GM23338 (cell line): ENCODE measurements at regions not wholly inside any gene's neighbourhood (a gene's known extent, or its start where the extent isn't known, plus 50 kb on each side); places are given as distances from the start of the nearest gene placed in this dataset.

Source experiments
- ATAC-seq: fragments of 200-7000 bp; cut with Tn5 transposase; 3 replicates; pipeline ENCODE4 v1.9.1; 2020
- DNase-seq: peaks from one replicate; pipeline ENCODE4 v3.0.0-alpha.2; 2015; ENCODE audit warnings: low spot score
- H2AFZ ChIP-seq: fragments of 200-600 bp; sonication (generic); 2 replicates; pipeline ENCODE4 v1.8.0; 2016; ENCODE audit warnings: antibody characterized with exemption, mild to moderate bottlenecking, moderate library complexity
- H3F3A ChIP-seq: fragments of 200-600 bp; sonication (generic); replicated peaks from 2 replicates; pipeline ENCODE4 v1.8.0; 2017; ENCODE audit warnings: antibody characterized with exemption, mixed run types, low read depth
- H3K27ac ChIP-seq: fragments of 200-600 bp; sonication (generic); 2 replicates; pipeline ENCODE4 v1.6.1; 2016; ENCODE audit warnings: low read depth
- H3K27me3 ChIP-seq: fragments of 200-600 bp; sonication (generic); 2 replicates; pipeline ENCODE4 v1.8.0; 2016; ENCODE audit warnings: mild to moderate bottlenecking, mixed run types, moderate library complexity; ENCODE audit not compliant: insufficient read depth
- H3K36me3 ChIP-seq: fragments of 200-600 bp; sonication (generic); 2 replicates; pipeline ENCODE4 v1.8.0; 2016; ENCODE audit warnings: mild to moderate bottlenecking; ENCODE audit not compliant: insufficient read depth
- H3K4me1 ChIP-seq: fragments of 200-600 bp; sonication (generic); 2 replicates; pipeline ENCODE4 v1.8.0; 2016; ENCODE audit warnings: mild to moderate bottlenecking, moderate library complexity; ENCODE audit not compliant: insufficient read depth
- H3K4me2 ChIP-seq: fragments of 200-600 bp; sonication (generic); 2 replicates; pipeline ENCODE4 v1.7.1; 2017; ENCODE audit warnings: mixed run types
- H3K4me3 ChIP-seq: fragments of 200-600 bp; sonication (generic); 2 replicates; pipeline ENCODE4 v1.6.1; 2016; ENCODE audit warnings: mixed run types
- H3K79me2 ChIP-seq: fragments of 200-600 bp; sonication (generic); replicated peaks from 2 replicates; pipeline ENCODE4 v1.8.0; 2017; ENCODE audit warnings: mild to moderate bottlenecking; ENCODE audit not compliant: insufficient read depth
- H3K9me2 ChIP-seq: fragments of 200-600 bp; sonication (generic); 2 replicates; pipeline ENCODE4 v1.8.0; 2017; ENCODE audit not compliant: insufficient read depth
- H4K20me1 ChIP-seq: fragments of 200-600 bp; sonication (generic); replicated peaks from 2 replicates; pipeline ENCODE4 v1.8.0; 2017; ENCODE audit warnings: mild to moderate bottlenecking; ENCODE audit not compliant: insufficient read depth
- H3K27ac Mint-ChIP-seq: 2 replicates; pipeline ENCODE4 v1.8.0; 2020; ENCODE audit warnings: inconsistent platforms, mild to moderate bottlenecking, moderate library complexity, mixed read lengths
- H3K27me3 Mint-ChIP-seq: 3 replicates; pipeline ENCODE4 v1.8.0; 2022; ENCODE audit warnings: low read depth, mild to moderate bottlenecking, moderate library complexity, mixed read lengths, inconsistent platforms; ENCODE audit not compliant: insufficient read depth, poor library complexity
- H3K36me3 Mint-ChIP-seq: 3 replicates; pipeline ENCODE4 v1.8.0; 2021; ENCODE audit warnings: low read depth, mild to moderate bottlenecking, inconsistent platforms, moderate library complexity, mixed read lengths
- H3K4me1 Mint-ChIP-seq: 3 replicates; pipeline ENCODE4 v1.8.0; 2020; ENCODE audit warnings: mild to moderate bottlenecking, inconsistent platforms, mixed read lengths
- H3K4me3 Mint-ChIP-seq: 3 replicates; pipeline ENCODE4 v1.8.0; 2021; ENCODE audit warnings: moderate library complexity, mild to moderate bottlenecking, inconsistent platforms, mixed read lengths
- H3K9me3 Mint-ChIP-seq: 3 replicates; pipeline ENCODE4 v1.8.0; 2020; ENCODE audit warnings: moderate library complexity, mild to moderate bottlenecking, inconsistent platforms, mixed read lengths
- CREB1 ChIP-seq: fragments of 250-450 bp; sonication (Bioruptor Pico); IDR thresholded peaks from 2 replicates; pipeline ENCODE4 v1.5.0; 2020; ENCODE audit warnings: low read depth, mild to moderate bottlenecking, moderate library complexity
- EZH2 ChIP-seq: fragments of 200-600 bp; sonication (generic); IDR thresholded peaks from one replicate; pipeline ENCODE4 v1.8.0; 2017; ENCODE audit warnings: antibody characterized with exemption, mild to moderate bottlenecking, low read depth; ENCODE audit not compliant: unreplicated experiment
- EZH2phosphoT487 ChIP-seq: fragments of 200-600 bp; sonication (generic); IDR thresholded peaks from one replicate; pipeline ENCODE4 v1.8.1; 2018; ENCODE audit warnings: antibody characterized with exemption; ENCODE audit not compliant: unreplicated experiment
- JUNB ChIP-seq: IDR thresholded peaks from one replicate; pipeline ENCODE4 v1.6.1; 2016; ENCODE audit warnings: antibody characterized with exemption; ENCODE audit not compliant: unreplicated experiment
- NANOG ChIP-seq: IDR thresholded peaks from 2 replicates; pipeline ENCODE4 v1.6.1; 2016; ENCODE audit warnings: antibody characterized with exemption, borderline replicate concordance
- POLR2AphosphoS5 ChIP-seq: IDR thresholded peaks from 2 replicates; pipeline ENCODE4 v1.6.1; 2016; ENCODE audit warnings: antibody characterized with exemption, low read depth
- STAT1 ChIP-seq: IDR thresholded peaks from one replicate; pipeline ENCODE4 v1.6.1; 2016; ENCODE audit warnings: antibody characterized with exemption; ENCODE audit not compliant: unreplicated experiment
- ZNF114 ChIP-seq: fragments of 250-450 bp; sonication (Bioruptor Pico); IDR thresholded peaks from 2 replicates; pipeline ENCODE4 v1.5.0; 2020; ENCODE audit warnings: mild to moderate bottlenecking, moderate library complexity
- ZNF331 ChIP-seq: fragments of 250-450 bp; sonication (Bioruptor Pico); IDR thresholded peaks from 2 replicates; pipeline ENCODE4 v1.5.0; 2020; ENCODE audit warnings: low read depth, mild to moderate bottlenecking, moderate library complexity
- TF ChIP-seq, protein P1 (sequence below): IDR thresholded peaks from 2 replicates; pipeline ENCODE4 v1.6.1; 2016; ENCODE audit warnings: antibody characterized with exemption
- TF ChIP-seq, protein P2 (sequence below): fragments of 250-450 bp; sonication (Bioruptor Pico); IDR thresholded peaks from 2 replicates; pipeline ENCODE4 v1.5.0; 2020; ENCODE audit warnings: mild to moderate bottlenecking, moderate library complexity
- TF ChIP-seq, protein P3 (sequence below), 2 experiments: fragments of 200-600 bp in 1 of 2; sonication (generic) in 1 of 2; conservative IDR thresholded peaks; 2 replicates each; pipeline versions ENCODE4 v1.5.1 to v1.6.1; 2016 to 2017; ENCODE audit warnings: antibody characterized with exemption in 2 of 2, low read depth in 2 of 2, mild to moderate bottlenecking in 2 of 2, moderate library complexity in 1 of 2

DNA sequence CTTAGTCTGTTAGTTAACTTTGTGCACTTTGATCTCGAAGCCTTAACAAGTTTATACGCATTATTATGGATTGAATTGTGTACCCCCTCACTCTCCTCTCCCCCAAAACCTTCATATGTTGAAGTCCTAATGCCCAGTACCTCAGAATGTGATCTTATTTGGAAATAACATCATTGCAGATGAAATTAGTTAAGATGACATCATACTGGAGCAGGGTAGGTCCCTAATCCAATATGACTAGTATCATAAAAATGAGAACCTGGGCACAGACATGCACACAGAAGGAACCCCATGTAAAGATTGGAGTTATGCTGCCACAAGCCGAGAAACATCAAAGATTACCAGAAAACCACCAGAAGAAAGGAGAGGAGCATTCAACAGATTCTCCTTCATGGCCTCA, 85.8 kb upstream of the TSC22D1 start:
- Histone ChIP-seq H3K79me2 (no peaks in the 10 kb centered on the region), H2AFZ (no peak overlapping the region), H3K27ac (no peak overlapping the region), H3K9me2 (0 out of 2 replicates have a peak, but pooled peaks cover 7% of the 10 kb centered on the region), H3K4me1 (peaks cover 11% of the 10 kb centered on the region), H3K36me3 (no peaks in the 10 kb centered on the region; the same call in 1 of the 2 replicates), H3K4me2 (no peak overlapping the region), H3F3A (no peaks in the 10 kb centered on the region), H4K20me1 (no peaks in the 10 kb centered on the region), H3K27me3 (no peaks in the 10 kb centered on the region), H3K4me3 (no peak overlapping the region)
- no peaks in the 10 kb centered on the region for H3K36me3 Mint-ChIP-seq
- H3K9me3 Mint-ChIP-seq, result no peaks in the 10 kb centered on the region
- no peak for ATAC-seq
- H3K4me1 Mint-ChIP-seq, result peaks cover 20% of the 10 kb centered on the region
- peaks cover 4% of the 10 kb centered on the region for H3K27me3 Mint-ChIP-seq
- TF ChIP-seq EZH2, result no peak
- TF ChIP-seq EZH2phosphoT487, result no peak
- TF ChIP-seq, protein P1, sequence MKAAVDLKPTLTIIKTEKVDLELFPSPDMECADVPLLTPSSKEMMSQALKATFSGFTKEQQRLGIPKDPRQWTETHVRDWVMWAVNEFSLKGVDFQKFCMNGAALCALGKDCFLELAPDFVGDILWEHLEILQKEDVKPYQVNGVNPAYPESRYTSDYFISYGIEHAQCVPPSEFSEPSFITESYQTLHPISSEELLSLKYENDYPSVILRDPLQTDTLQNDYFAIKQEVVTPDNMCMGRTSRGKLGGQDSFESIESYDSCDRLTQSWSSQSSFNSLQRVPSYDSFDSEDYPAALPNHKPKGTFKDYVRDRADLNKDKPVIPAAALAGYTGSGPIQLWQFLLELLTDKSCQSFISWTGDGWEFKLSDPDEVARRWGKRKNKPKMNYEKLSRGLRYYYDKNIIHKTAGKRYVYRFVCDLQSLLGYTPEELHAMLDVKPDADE, result no peak
- TF ChIP-seq STAT1, result no peak
- H3K4me3 Mint-ChIP-seq, result no peak overlapping the region
- DNase-seq, result no peak
- no peak overlapping the region for H3K27ac Mint-ChIP-seq

DNA sequence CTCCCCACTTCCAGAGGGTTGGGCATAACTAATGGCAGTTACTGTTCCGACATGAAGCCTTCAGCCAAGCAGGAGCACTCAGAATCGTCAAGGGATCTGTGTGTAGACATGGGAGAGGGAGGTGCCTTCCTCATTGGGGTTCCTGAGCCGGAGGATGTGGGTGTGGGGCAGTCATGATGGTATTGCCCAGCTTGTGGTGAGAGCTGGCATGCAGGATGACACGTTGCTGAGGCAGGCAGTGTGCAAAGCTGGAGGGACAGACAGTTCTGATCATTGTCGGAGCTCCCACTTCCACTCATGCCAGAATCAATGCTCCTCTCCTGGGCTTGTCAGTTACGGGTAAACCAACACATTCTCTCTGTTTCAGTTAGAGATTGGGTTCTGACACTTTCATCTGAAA, 83.9 kb upstream of the TSC22D1 start:
- ATAC-seq (no peak), DNase-seq (no peak)
- H3K27ac Mint-ChIP-seq, result no peak overlapping the region
- peaks cover 7% of the 10 kb centered on the region for H3K27me3 Mint-ChIP-seq
- Histone ChIP-seq H3K27me3 (no peaks in the 10 kb centered on the region), H3K9me2 (0 out of 2 replicates have a peak, but pooled peaks cover 1% of the 10 kb centered on the region), H3F3A (no peaks in the 10 kb centered on the region), H3K4me3 (no peak overlapping the region), H3K4me2 (no peak overlapping the region), H2AFZ (no peak overlapping the region), H3K36me3 (no peaks in the 10 kb centered on the region; the same call in 1 of the 2 replicates), H3K79me2 (no peaks in the 10 kb centered on the region), H4K20me1 (no peaks in the 10 kb centered on the region), H3K4me1 (peaks cover 10% of the 10 kb centered on the region), H3K27ac (no peak overlapping the region)
- TF ChIP-seq ZNF114 (no peak), POLR2AphosphoS5 (no peak), EZH2 (no peak), NANOG (no peak), ZNF331 (no peak), CREB1 (no peak), JUNB (no peak)
- TF ChIP-seq, protein P2, sequence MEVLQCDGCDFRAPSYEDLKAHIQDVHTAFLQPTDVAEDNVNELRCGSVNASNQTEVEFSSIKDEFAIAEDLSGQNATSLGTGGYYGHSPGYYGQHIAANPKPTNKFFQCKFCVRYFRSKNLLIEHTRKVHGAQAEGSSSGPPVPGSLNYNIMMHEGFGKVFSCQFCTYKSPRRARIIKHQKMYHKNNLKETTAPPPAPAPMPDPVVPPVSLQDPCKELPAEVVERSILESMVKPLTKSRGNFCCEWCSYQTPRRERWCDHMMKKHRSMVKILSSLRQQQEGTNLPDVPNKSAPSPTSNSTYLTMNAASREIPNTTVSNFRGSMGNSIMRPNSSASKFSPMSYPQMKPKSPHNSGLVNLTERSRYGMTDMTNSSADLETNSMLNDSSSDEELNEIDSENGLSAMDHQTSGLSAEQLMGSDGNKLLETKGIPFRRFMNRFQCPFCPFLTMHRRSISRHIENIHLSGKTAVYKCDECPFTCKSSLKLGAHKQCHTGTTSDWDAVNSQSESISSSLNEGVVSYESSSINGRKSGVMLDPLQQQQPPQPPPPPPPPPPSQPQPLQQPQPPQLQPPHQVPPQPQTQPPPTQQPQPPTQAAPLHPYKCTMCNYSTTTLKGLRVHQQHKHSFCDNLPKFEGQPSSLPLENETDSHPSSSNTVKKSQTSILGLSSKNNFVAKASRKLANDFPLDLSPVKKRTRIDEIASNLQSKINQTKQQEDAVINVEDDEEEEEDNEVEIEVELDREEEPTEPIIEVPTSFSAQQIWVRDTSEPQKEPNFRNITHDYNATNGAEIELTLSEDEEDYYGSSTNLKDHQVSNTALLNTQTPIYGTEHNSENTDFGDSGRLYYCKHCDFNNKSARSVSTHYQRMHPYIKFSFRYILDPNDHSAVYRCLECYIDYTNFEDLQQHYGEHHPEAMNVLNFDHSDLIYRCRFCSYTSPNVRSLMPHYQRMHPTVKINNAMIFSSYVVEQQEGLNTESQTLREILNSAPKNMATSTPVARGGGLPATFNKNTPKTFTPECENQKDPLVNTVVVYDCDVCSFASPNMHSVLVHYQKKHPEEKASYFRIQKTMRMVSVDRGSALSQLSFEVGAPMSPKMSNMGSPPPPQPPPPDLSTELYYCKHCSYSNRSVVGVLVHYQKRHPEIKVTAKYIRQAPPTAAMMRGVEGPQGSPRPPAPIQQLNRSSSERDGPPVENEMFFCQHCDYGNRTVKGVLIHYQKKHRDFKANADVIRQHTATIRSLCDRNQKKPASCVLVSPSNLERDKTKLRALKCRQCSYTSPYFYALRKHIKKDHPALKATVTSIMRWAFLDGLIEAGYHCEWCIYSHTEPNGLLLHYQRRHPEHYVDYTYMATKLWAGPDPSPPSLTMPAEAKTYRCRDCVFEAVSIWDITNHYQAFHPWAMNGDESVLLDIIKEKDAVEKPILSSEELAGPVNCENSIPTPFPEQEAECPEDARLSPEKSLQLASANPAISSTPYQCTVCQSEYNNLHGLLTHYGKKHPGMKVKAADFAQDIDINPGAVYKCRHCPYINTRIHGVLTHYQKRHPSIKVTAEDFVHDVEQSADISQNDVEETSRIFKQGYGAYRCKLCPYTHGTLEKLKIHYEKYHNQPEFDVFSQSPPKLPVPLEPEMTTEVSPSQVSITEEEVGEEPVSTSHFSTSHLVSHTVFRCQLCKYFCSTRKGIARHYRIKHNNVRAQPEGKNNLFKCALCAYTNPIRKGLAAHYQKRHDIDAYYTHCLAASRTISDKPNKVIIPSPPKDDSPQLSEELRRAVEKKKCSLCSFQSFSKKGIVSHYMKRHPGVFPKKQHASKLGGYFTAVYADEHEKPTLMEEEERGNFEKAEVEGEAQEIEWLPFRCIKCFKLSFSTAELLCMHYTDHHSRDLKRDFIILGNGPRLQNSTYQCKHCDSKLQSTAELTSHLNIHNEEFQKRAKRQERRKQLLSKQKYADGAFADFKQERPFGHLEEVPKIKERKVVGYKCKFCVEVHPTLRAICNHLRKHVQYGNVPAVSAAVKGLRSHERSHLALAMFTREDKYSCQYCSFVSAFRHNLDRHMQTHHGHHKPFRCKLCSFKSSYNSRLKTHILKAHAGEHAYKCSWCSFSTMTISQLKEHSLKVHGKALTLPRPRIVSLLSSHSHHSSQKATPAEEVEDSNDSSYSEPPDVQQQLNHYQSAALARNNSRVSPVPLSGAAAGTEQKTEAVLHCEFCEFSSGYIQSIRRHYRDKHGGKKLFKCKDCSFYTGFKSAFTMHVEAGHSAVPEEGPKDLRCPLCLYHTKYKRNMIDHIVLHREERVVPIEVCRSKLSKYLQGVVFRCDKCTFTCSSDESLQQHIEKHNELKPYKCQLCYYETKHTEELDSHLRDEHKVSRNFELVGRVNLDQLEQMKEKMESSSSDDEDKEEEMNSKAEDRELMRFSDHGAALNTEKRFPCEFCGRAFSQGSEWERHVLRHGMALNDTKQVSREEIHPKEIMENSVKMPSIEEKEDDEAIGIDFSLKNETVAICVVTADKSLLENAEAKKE (CRISPR knock-in tag), result no peak
- TF ChIP-seq, protein P3, sequence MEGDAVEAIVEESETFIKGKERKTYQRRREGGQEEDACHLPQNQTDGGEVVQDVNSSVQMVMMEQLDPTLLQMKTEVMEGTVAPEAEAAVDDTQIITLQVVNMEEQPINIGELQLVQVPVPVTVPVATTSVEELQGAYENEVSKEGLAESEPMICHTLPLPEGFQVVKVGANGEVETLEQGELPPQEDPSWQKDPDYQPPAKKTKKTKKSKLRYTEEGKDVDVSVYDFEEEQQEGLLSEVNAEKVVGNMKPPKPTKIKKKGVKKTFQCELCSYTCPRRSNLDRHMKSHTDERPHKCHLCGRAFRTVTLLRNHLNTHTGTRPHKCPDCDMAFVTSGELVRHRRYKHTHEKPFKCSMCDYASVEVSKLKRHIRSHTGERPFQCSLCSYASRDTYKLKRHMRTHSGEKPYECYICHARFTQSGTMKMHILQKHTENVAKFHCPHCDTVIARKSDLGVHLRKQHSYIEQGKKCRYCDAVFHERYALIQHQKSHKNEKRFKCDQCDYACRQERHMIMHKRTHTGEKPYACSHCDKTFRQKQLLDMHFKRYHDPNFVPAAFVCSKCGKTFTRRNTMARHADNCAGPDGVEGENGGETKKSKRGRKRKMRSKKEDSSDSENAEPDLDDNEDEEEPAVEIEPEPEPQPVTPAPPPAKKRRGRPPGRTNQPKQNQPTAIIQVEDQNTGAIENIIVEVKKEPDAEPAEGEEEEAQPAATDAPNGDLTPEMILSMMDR (conservative IDR thresholded peaks at IDR 0.05; ENCODE audit: low read depth in 2 of 2), result no peak
- TF ChIP-seq, protein P1, result no peak
- no peaks in the 10 kb centered on the region for H3K9me3 Mint-ChIP-seq
- no peak overlapping the region for H3K4me3 Mint-ChIP-seq
- H3K36me3 Mint-ChIP-seq, result no peaks in the 10 kb centered on the region
- peaks cover 17% of the 10 kb centered on the region for H3K4me1 Mint-ChIP-seq
